AG10803 (cell line): ENCODE measurements at regions not wholly inside any gene's neighbourhood (a gene's known extent, or its start where the extent isn't known, plus 50 kb on each side); places are given as distances from the start of the nearest gene placed in this dataset.

Experiments
- DNase-seq: peaks from one replicate; pipeline ENCODE4 v3.0.0; 2010; ENCODE audit warnings: low read depth
- H3K4me3 ChIP-seq: 2 replicates; pipeline ENCODE4 v1.5.1; 2011; ENCODE audit warnings: mild to moderate bottlenecking, low read length, control low read depth
- CTCF ChIP-seq: conservative IDR thresholded peaks from 2 replicates; pipeline ENCODE4 v1.5.1; 2011; ENCODE audit warnings: mild to moderate bottlenecking, low read length, control low read depth, inconsistent platforms

- DNase-seq = no peak
- no peak for TF ChIP-seq CTCF
- H3K4me3 ChIP-seq = no peak overlapping the region
Observed at GRCh38 chr4:79088946-79089691, 149.9 kb upstream of the PAQR3 start.

GRCh38 chr4:79087071-79087470 is 147.8 kb upstream of the PAQR3 start:
- no peak overlapping the region for H3K4me3 ChIP-seq
- DNase-seq = no peak
- no peak for TF ChIP-seq CTCF

GRCh38 chr4:79083406-79084010 is 144.3 kb upstream of the PAQR3 start:
- no peak for TF ChIP-seq CTCF
- DNase-seq = no peak
- no peak overlapping the region for H3K4me3 ChIP-seq

- H3K4me3 ChIP-seq = no peak overlapping the region
- no peak for DNase-seq
- TF ChIP-seq CTCF = no peak
Observed at GRCh38 chr4:79082997-79083396, 143.8 kb upstream of the PAQR3 start.

- DNase-seq = no peak
- no peak for TF ChIP-seq CTCF
- no peak overlapping the region for H3K4me3 ChIP-seq
Observed at GRCh38 chr4:79081973-79082372, 142.7 kb upstream of the PAQR3 start.

- DNase-seq = no peak
- TF ChIP-seq CTCF = no peak
- H3K4me3 ChIP-seq = no peak overlapping the region
Observed at GRCh38 chr4:79078339-79078738, 139.1 kb upstream of the PAQR3 start.

GRCh38 chr4:79074040-79074439 is 134.8 kb upstream of the PAQR3 start:
- no peak for TF ChIP-seq CTCF
- DNase-seq = no peak
- no peak overlapping the region for H3K4me3 ChIP-seq
